ENCODE measurements at regions not wholly inside any gene's neighbourhood (a gene's known extent, or its start where the extent isn't known, plus 50 kb on each side); places are given as distances from the start of the nearest gene placed in this dataset.

DNA sequence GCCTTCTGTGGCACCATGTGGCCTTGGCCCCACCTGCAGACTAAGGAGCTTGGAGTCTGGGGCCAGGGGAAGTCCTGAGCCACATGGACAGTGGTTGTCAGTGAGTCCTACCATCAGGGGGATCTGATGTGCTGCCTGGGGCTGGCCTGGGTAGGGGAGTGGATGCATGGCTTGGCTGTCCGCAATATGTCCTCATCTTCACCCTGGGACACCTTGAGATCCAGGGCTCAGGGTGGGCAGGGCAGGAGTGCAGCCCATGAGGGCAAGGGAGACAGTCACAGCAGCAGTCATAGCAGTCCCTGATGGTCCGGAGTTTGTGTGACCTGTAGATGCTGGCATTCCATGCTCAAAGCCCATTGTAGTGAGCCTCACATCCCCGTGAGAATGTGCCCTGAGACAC is 256.8 kb upstream of the B3GAT1 start:
- TF ChIP-seq, protein P1, sequence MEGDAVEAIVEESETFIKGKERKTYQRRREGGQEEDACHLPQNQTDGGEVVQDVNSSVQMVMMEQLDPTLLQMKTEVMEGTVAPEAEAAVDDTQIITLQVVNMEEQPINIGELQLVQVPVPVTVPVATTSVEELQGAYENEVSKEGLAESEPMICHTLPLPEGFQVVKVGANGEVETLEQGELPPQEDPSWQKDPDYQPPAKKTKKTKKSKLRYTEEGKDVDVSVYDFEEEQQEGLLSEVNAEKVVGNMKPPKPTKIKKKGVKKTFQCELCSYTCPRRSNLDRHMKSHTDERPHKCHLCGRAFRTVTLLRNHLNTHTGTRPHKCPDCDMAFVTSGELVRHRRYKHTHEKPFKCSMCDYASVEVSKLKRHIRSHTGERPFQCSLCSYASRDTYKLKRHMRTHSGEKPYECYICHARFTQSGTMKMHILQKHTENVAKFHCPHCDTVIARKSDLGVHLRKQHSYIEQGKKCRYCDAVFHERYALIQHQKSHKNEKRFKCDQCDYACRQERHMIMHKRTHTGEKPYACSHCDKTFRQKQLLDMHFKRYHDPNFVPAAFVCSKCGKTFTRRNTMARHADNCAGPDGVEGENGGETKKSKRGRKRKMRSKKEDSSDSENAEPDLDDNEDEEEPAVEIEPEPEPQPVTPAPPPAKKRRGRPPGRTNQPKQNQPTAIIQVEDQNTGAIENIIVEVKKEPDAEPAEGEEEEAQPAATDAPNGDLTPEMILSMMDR (IDR thresholded peaks at IDR 0.05) = no peak
- TF ChIP-seq POLR2A (IDR thresholded peaks at IDR 0.05) = no peak

Measured in lower leg skin (tissue), 3 donors.